ENCODE measurements at regions not wholly inside any gene's neighbourhood (a gene's known extent, or its start where the extent isn't known, plus 50 kb on each side); places are given as distances from the start of the nearest gene placed in this dataset.

DNA sequence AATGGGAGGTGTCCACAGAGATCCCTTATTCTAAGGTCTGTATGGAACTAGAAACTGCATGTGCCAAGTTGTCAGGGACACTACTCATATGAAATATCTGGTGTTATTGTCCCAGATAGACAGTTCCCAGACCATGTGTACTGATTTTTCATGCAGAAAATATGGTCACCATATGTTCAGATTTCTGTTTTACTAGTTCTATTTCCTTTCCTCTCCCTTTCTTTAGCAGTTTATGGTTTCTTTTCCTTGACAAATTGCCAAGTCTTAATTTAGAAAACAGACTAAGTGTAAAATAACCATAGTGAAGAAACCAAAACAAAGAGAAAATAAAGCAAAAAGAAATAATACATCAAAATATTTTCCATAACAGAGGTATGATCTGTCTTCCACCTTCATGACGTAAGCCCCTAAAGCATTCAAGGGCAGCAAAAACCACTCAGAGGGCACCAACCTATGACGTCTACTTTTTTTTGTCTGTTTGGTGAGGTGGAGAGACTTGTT is 248.5 kb downstream of the KCTD12 start:
- H3K27ac ChIP-seq (ENCODE audit: low read length) = no peak overlapping the region
- CTCF ChIA-PET = no interaction called here

GRCh38 chr13:76636829-76637228 is 249.4 kb downstream of the KCTD12 start:
- BruUV-seq (replicated peaks) = no TSS peak
- ChIA-PET CTCF (no interaction called here), POLR2A (no interaction called here)
- Histone ChIP-seq H3K4me3 (ENCODE audit: low read depth in 2 of 2, low read length in 2 of 2) (no peak overlapping the region), H3K27me3 (ENCODE audit: control insufficient read depth, insufficient read depth, low read length) (no peaks in the 10 kb centered on the region), H3K9me3 (ENCODE audit: control insufficient read depth, insufficient read depth, low read depth, low read length) (no peaks in the 10 kb centered on the region), H3K36me3 (ENCODE audit: control insufficient read depth, insufficient read depth, low read length) (no peaks in the 10 kb centered on the region), H3K27ac (ENCODE audit: low read length) (no peak overlapping the region), H3K4me1 (ENCODE audit: control insufficient read depth, insufficient read depth, low read length) (no peaks in the 10 kb centered on the region)
- intact Hi-C loops (cut with micrococcal nuclease; ENCODE audit: unreplicated experiment) = no loop called here
- no peak for ATAC-seq
- in situ Hi-C loops (cut with HindIII; ENCODE audit: low pct_unique_long_range_greater_than_20kb, low sequenced_read_pairs) = no loop called here
- TF ChIP-seq SIN3A (IDR thresholded peaks at IDR 0.05; ENCODE audit: borderline replicate concordance, insufficient read depth, low read depth, low read length) = no peak
- no peak for TF ChIP-seq TCF7L2 (IDR thresholded peaks at IDR 0.05; ENCODE audit: low read depth, low read length)
- TF ChIP-seq POLR2AphosphoS5 (IDR thresholded peaks at IDR 0.05; ENCODE audit: low read depth, low read length) = no peak
- no peak for TF ChIP-seq CTCF (IDR thresholded peaks at IDR 0.05)
- TF ChIP-seq REST (IDR thresholded peaks at IDR 0.05; ENCODE audit: insufficient read depth in 1 of 2, low read depth in 2 of 2, low read length in 1 of 2) = no peak
- DNase-seq (ENCODE audit: low read depth, low spot score) = no peak

More for the DNA sequence above, 248.5 kb downstream of the KCTD12 start:
- Histone ChIP-seq H3K4me3 (ENCODE audit: low read depth in 2 of 2, low read length in 2 of 2) (no peak overlapping the region), H3K36me3 (ENCODE audit: control insufficient read depth, insufficient read depth, low read length) (no peaks in the 10 kb centered on the region), H3K27me3 (ENCODE audit: control insufficient read depth, insufficient read depth, low read length) (no peaks in the 10 kb centered on the region), H3K9me3 (ENCODE audit: control insufficient read depth, insufficient read depth, low read depth, low read length) (no peaks in the 10 kb centered on the region), H3K4me1 (ENCODE audit: control insufficient read depth, insufficient read depth, low read length) (no peaks in the 10 kb centered on the region)
- DNase-seq (ENCODE audit: low read depth, low spot score) (no peak), ATAC-seq (no peak)
- intact Hi-C loops (cut with micrococcal nuclease; ENCODE audit: unreplicated experiment) = no loop called here
- TF ChIP-seq REST (IDR thresholded peaks at IDR 0.05; ENCODE audit: insufficient read depth in 1 of 2, low read depth in 2 of 2, low read length in 1 of 2) (no peak), SIN3A (IDR thresholded peaks at IDR 0.05; ENCODE audit: borderline replicate concordance, insufficient read depth, low read depth, low read length) (no peak), CTCF (IDR thresholded peaks at IDR 0.05) (no peak), POLR2AphosphoS5 (IDR thresholded peaks at IDR 0.05; ENCODE audit: low read depth, low read length) (no peak), TCF7L2 (IDR thresholded peaks at IDR 0.05; ENCODE audit: low read depth, low read length) (no peak)
- BruUV-seq (replicated peaks) = no TSS peak
- POLR2A ChIA-PET = no interaction called here
- in situ Hi-C loops (cut with HindIII; ENCODE audit: low pct_unique_long_range_greater_than_20kb, low sequenced_read_pairs) = no loop called here

Measured in Panc1 (cell line).